CD4-positive, alpha-beta memory T cell (primary cell): ENCODE measurements at regions not wholly inside any gene's neighbourhood (a gene's known extent, or its start where the extent isn't known, plus 50 kb on each side); places are given as distances from the start of the nearest gene placed in this dataset.

Source experiments
- CTCF ChIA-PET: fragments of 350-600 bp; sonication (Branson Sonifier 250); formaldehyde crosslinking; loops from one replicate; lab custom pipeline; 2021; ENCODE audit warnings: inconsistent platforms; ENCODE audit not compliant: partially characterized antibody; lab: Charles Lee
- POLR2A ChIA-PET: fragments of 350-600 bp; sonication (Branson Sonifier 250); formaldehyde crosslinking; loops from one replicate; lab custom pipeline; 2021; ENCODE audit not compliant: partially characterized antibody; lab: Charles Lee
- DNase-seq, 5 donors: peaks; one replicate each; pipeline versions ENCODE4 v3.0.0 to v3.0.0-alpha.2; 2020 to 2022; ENCODE audit warnings: mixed read lengths in 1 of 5
- H3K27ac ChIP-seq: one replicate; pipeline ENCODE4 v1.7.0; 2013; ENCODE audit warnings: low read depth, low read length
- H3K27me3 ChIP-seq: 2 replicates; pipeline ENCODE4 v1.7.0; 2013; ENCODE audit warnings: mild to moderate bottlenecking, low read length, moderate library complexity; ENCODE audit not compliant: insufficient read depth
- H3K36me3 ChIP-seq: 2 replicates; pipeline ENCODE4 v1.7.0; 2013; ENCODE audit warnings: mild to moderate bottlenecking, low read length, moderate library complexity; ENCODE audit not compliant: insufficient read depth
- H3K4me1 ChIP-seq: 2 replicates; pipeline ENCODE4 v1.7.0; 2013; ENCODE audit warnings: mild to moderate bottlenecking, low read length, moderate library complexity; ENCODE audit not compliant: insufficient read depth
- H3K4me3 ChIP-seq, 2 donors: one replicate each; pipeline ENCODE4 v1.7.0; 2013; ENCODE audit warnings: low read length in 2 of 2, mild to moderate bottlenecking in 1 of 2
- H3K9me3 ChIP-seq, 2 donors: one replicate each; pipeline ENCODE4 v1.7.0; 2013; ENCODE audit warnings: low read length in 2 of 2, control low read depth in 1 of 2; ENCODE audit not compliant: control insufficient read depth in 1 of 2
- H3K27ac Mint-ChIP-seq, 7 donors: one replicate each; pipeline ENCODE4 v1.8.0; 2020 to 2021; ENCODE audit warnings: mixed read lengths in 7 of 7, mild to moderate bottlenecking in 6 of 7, inconsistent platforms in 3 of 7, moderate library complexity in 3 of 7
- H3K27me3 Mint-ChIP-seq, 2 donors: one replicate each; pipeline ENCODE4 v1.8.0; 2020 to 2021; ENCODE audit warnings: mixed read lengths in 2 of 2
- H3K36me3 Mint-ChIP-seq, 2 donors: one replicate each; pipeline ENCODE4 v1.8.0; 2020 to 2021; ENCODE audit warnings: mixed read lengths in 2 of 2, inconsistent platforms in 1 of 2, mild to moderate bottlenecking in 1 of 2
- H3K4me1 Mint-ChIP-seq, 4 donors: one replicate each; pipeline ENCODE4 v1.8.0; 2020 to 2021; ENCODE audit warnings: mixed read lengths in 4 of 4, mild to moderate bottlenecking in 1 of 4
- H3K4me3 Mint-ChIP-seq, 8 donors: one replicate each; pipeline ENCODE4 v1.8.0; 2020 to 2021; ENCODE audit warnings: mixed read lengths in 8 of 8, mild to moderate bottlenecking in 7 of 8, moderate library complexity in 6 of 8, inconsistent platforms in 3 of 8
- H3K9me3 Mint-ChIP-seq, 8 donors: one replicate each; pipeline ENCODE4 v1.8.0; 2020 to 2021; ENCODE audit warnings: mixed read lengths in 8 of 8, mild to moderate bottlenecking in 5 of 8, inconsistent platforms in 3 of 8, moderate library complexity in 1 of 8
- intact Hi-C: fragments of 100-400 bp; cut with micrococcal nuclease; formaldehyde crosslinking; loops from one replicate; pipeline ENCODE4 v1.15.1; 2023

DNA sequence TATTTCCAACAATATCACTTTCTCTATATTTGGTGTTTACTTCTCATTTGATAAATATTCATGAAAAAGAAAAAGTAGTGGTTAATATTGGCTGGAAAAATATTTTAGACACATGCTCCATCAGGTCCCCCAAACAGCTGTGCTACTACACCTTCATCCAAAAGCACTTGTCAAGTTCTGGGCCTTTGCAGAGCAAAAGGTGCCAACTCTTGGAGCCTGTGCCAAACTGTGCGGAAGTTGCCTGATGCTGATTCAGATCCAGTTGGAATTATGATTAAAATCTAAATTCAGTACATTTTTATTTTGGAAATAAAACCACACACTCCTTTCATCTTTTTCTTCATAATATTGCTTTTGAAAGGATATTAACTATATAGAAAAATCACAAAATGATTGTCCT, 1497.4 kb upstream of the CADM2 start:
- H3K4me3 Mint-ChIP-seq = no peak overlapping the region
- Histone ChIP-seq H3K9me3 (no peaks in the 10 kb centered on the region), H3K4me1 (no peaks in the 10 kb centered on the region), H3K27ac (no peak overlapping the region), H3K36me3 (no peaks in the 10 kb centered on the region), H3K27me3 (no peaks in the 10 kb centered on the region), H3K4me3 (no peak overlapping the region)
- intact Hi-C loops = no loop called here
- POLR2A ChIA-PET = no interaction called here
- H3K9me3 Mint-ChIP-seq = peaks cover 0 to 17% (median 7%) of the 10 kb centered on the region in 8 donors
- CTCF ChIA-PET = no interaction called here
- H3K36me3 Mint-ChIP-seq = no peaks in the 10 kb centered on the region
- H3K4me1 Mint-ChIP-seq = no peaks in the 10 kb centered on the region
- DNase-seq = no peak
- H3K27ac Mint-ChIP-seq = no peak overlapping the region
- H3K27me3 Mint-ChIP-seq = no peaks in the 10 kb centered on the region

DNA sequence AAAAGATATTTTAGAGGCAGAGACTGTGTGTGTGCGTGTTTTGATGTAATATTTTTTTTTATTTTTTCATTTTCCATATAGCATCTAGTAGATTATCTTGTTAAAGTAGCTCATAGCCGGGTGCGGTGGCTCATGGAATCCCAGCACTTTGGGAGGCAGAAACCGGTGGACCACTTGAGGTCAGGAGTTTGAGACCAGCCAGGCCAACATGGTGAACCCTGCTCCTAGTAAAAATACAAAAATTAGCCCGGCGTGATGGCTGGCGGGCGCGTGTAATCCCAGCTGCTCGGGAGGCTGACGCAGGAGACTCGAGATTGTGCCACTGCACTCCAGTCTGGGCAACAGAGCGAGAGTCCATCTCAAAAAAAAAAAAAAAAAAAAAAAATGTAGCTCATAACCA, 1481.2 kb upstream of the CADM2 start:
- no peaks in the 10 kb centered on the region for H3K36me3 Mint-ChIP-seq
- no peak overlapping the region for H3K27ac Mint-ChIP-seq
- no peaks in the 10 kb centered on the region for H3K27me3 ChIP-seq
- H3K4me1 ChIP-seq = no peaks in the 10 kb centered on the region
- no peaks in the 10 kb centered on the region for H3K4me1 Mint-ChIP-seq
- intact Hi-C loops = no loop called here
- no peaks in the 10 kb centered on the region for H3K36me3 ChIP-seq
- no peaks in the 10 kb centered on the region for H3K27me3 Mint-ChIP-seq
- H3K9me3 ChIP-seq = no peaks in the 10 kb centered on the region
- no peak overlapping the region for H3K27ac ChIP-seq
- CTCF ChIA-PET = no interaction called here
- no peak overlapping the region for H3K4me3 Mint-ChIP-seq
- H3K9me3 Mint-ChIP-seq = peaks cover 0 to 15% (median 4%) of the 10 kb centered on the region in 8 donors
- no peak for DNase-seq
- POLR2A ChIA-PET = no interaction called here
- H3K4me3 ChIP-seq = no peak overlapping the region

DNA sequence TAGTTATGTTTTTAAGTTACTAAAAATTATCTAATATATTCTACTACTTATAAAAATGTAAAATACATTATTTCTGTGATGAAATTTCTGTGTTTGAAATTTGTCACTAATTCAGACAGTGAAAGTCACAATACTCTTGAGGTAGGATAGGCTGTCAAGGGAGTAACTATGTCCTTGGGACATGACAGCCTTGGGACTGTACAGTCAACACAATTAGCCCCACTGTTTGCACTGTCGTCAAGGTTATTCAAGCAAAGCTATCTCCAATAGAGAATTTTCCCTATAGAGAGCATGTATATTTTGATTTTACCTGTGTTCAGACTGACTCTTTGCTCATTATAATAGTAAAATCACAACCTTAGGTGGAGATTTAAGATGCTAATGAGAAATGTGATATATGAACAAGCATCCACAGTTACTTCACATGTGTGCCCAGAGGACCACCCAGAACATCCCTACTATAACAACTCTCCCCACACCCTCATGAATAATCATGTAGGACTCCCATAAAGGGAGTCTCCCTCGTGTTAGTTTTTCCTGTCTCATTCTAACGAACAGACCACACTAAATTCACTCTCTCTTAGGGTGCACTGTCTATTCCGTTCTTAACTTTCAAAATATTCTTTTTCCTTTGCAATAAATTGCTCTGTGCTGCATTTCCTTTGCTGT, 1476.3 kb upstream of the CADM2 start:
- CTCF ChIA-PET = no interaction called here
- no peak overlapping the region for H3K4me3 Mint-ChIP-seq
- Histone ChIP-seq H3K27ac (no peak overlapping the region), H3K27me3 (no peaks in the 10 kb centered on the region), H3K4me1 (no peaks in the 10 kb centered on the region), H3K9me3 (no peaks in the 10 kb centered on the region), H3K36me3 (no peaks in the 10 kb centered on the region), H3K4me3 (no peak overlapping the region)
- no peak for DNase-seq
- peaks cover 0 to 12% (median 8%) of the 10 kb centered on the region in 8 donors for H3K9me3 Mint-ChIP-seq
- no peak overlapping the region for H3K27ac Mint-ChIP-seq
- H3K27me3 Mint-ChIP-seq = no peaks in the 10 kb centered on the region
- H3K4me1 Mint-ChIP-seq = no peaks in the 10 kb centered on the region
- POLR2A ChIA-PET = no interaction called here
- intact Hi-C loops = no loop called here
- H3K36me3 Mint-ChIP-seq = no peaks in the 10 kb centered on the region

DNA sequence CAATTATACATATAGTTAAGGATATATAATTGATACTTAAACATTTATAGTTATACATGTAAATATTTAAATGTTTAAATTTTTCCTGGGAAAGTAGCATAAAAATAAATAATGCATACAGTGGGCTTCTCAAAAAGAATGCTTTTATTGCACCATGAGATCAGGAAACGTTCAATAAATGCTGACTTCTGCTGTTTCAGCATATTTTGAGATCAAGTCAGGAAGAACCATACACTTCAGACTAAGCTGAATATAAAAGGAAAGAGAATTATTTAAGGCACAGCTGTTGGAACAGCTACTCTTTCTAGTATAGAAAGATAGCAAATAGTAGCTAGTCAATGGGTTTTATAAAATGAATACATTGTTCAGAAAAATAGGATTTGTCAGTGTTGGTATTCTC, 1462.3 kb upstream of the CADM2 start:
- Histone ChIP-seq H3K4me1 (no peaks in the 10 kb centered on the region), H3K9me3 (no peaks in the 10 kb centered on the region), H3K27ac (no peak overlapping the region), H3K4me3 (no peak overlapping the region), H3K36me3 (no peaks in the 10 kb centered on the region), H3K27me3 (no peaks in the 10 kb centered on the region)
- DNase-seq = no peak
- Mint-ChIP-seq H3K27me3 (no peaks in the 10 kb centered on the region), H3K4me1 (no peaks in the 10 kb centered on the region), H3K9me3 (peaks cover 0 to 8% (median 3%) of the 10 kb centered on the region in 8 donors), H3K36me3 (no peaks in the 10 kb centered on the region), H3K27ac (no peak overlapping the region), H3K4me3 (no peak overlapping the region)
- ChIA-PET CTCF (no interaction called here), POLR2A (no interaction called here)
- intact Hi-C loops = no loop called here

DNA sequence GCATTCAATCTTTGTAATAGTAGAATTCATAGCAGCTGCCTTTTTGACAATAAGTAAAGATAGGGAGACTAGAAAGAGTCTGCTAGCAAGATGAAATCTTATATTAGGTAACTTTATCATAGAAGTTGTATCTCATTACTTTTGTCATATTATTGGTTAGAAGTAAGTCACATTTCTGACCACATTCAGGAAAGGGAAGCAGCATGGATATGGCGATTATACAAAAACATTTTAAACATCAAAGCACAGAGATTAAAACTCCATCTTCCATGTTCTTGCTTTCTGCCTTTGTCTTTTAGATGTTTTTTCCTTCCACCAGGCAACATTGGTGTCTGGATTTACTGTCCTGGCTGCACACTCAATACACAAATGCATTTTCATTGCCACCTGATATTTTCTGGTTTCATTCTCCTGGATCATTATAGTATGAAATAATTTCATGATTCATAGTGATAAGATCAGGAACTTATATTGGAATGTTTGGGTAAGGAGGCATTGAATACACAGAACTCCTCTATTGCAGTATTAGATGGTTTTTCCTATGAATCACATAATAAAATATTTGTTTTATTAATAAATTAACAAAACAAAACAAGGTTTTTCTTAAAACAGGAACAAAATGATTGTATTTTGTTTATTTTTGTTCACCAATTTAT, 1460.3 kb upstream of the CADM2 start:
- H3K4me1 Mint-ChIP-seq = no peaks in the 10 kb centered on the region
- no peak overlapping the region for H3K4me3 Mint-ChIP-seq
- no peaks in the 10 kb centered on the region for H3K36me3 ChIP-seq
- peaks cover 0 to 6% (median 4%) of the 10 kb centered on the region in 8 donors for H3K9me3 Mint-ChIP-seq
- DNase-seq = no peak
- intact Hi-C loops = no loop called here
- H3K9me3 ChIP-seq = no peaks in the 10 kb centered on the region
- H3K4me1 ChIP-seq = no peaks in the 10 kb centered on the region
- H3K27me3 ChIP-seq = no peaks in the 10 kb centered on the region
- CTCF ChIA-PET = no interaction called here
- H3K27ac ChIP-seq = no peak overlapping the region
- H3K27me3 Mint-ChIP-seq = no peaks in the 10 kb centered on the region
- no peak overlapping the region for H3K27ac Mint-ChIP-seq
- no peaks in the 10 kb centered on the region for H3K36me3 Mint-ChIP-seq
- H3K4me3 ChIP-seq = no peak overlapping the region
- POLR2A ChIA-PET = no interaction called here

DNA sequence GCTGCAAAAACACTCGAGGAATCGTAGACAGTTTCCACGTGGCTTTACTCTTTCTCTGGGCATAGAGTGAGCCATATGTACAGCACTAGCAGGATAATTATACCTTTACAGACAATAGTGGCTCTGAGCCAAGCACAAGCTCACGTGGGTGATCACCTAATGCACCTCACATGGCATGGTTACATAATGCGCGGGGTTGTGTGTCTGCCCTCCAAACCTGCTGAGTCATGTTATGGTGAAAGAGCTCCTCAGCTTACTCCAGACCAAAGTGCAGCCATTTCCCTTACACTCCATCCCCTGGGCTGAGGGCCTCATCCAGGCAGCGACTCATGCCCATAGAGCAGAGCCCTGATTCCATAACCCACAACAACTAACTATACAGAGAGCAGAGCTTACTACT, 1458.4 kb upstream of the CADM2 start:
- DNase-seq = no peak
- Mint-ChIP-seq H3K4me1 (no peaks in the 10 kb centered on the region), H3K27me3 (no peaks in the 10 kb centered on the region), H3K4me3 (no peak overlapping the region), H3K27ac (no peak overlapping the region), H3K36me3 (no peaks in the 10 kb centered on the region), H3K9me3 (peaks cover 0 to 7% (median 4%) of the 10 kb centered on the region in 8 donors)
- Histone ChIP-seq H3K27ac (no peak overlapping the region), H3K4me3 (no peak overlapping the region), H3K36me3 (no peaks in the 10 kb centered on the region), H3K9me3 (no peaks in the 10 kb centered on the region), H3K4me1 (no peaks in the 10 kb centered on the region), H3K27me3 (no peaks in the 10 kb centered on the region)
- CTCF ChIA-PET = no interaction called here
- intact Hi-C loops = no loop called here
- POLR2A ChIA-PET = no interaction called here

DNA sequence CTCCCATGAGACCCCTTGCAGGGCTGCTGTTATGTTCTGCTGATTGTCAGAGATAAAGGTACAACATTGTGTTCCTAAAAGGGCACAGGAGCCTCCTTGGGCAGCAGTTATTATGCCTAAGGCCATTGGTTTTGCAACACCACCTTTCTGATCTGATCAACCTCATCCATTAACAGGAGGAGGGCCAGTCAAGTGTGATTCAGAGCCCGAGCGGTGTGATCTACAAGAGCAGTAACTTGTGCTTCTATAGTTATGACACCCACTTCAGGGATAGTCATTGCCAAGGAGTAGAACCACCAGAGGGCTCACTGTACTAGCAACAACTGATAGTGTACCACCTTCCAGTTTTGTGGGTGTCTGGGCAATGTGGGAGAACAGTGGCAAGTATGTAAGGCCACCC, 1457.9 kb upstream of the CADM2 start:
- H3K36me3 Mint-ChIP-seq = no peaks in the 10 kb centered on the region

More for the DNA sequence above, 1457.9 kb upstream of the CADM2 start:
- H3K9me3 ChIP-seq = no peaks in the 10 kb centered on the region
- no peak for DNase-seq
- H3K27me3 ChIP-seq = no peaks in the 10 kb centered on the region
- no peak overlapping the region for H3K4me3 Mint-ChIP-seq
- H3K27me3 Mint-ChIP-seq = no peaks in the 10 kb centered on the region
- H3K4me1 ChIP-seq = no peaks in the 10 kb centered on the region
- no peaks in the 10 kb centered on the region for H3K36me3 ChIP-seq
- H3K4me1 Mint-ChIP-seq = no peaks in the 10 kb centered on the region
- H3K9me3 Mint-ChIP-seq = peaks cover 0 to 12% (median 7%) of the 10 kb centered on the region in 8 donors
- CTCF ChIA-PET = no interaction called here
- H3K4me3 ChIP-seq = no peak overlapping the region
- intact Hi-C loops = no loop called here
- no peak overlapping the region for H3K27ac Mint-ChIP-seq
- POLR2A ChIA-PET = no interaction called here
- no peak overlapping the region for H3K27ac ChIP-seq
